GM21423 (cell line): ENCODE measurements at regions not wholly inside any gene's neighbourhood (a gene's known extent, or its start where the extent isn't known, plus 50 kb on each side); places are given as distances from the start of the nearest gene placed in this dataset.
"Not testable (repeated sequence)": the region's sequence is repeated elsewhere in the genome, so short reads cannot be mapped to it uniquely, and the experiment has no call there.

Source experiments
- ATAC-seq: cut with Tn5 transposase; IDR thresholded peaks from one replicate; pipeline ENCODE4 v1.9.1; 2021; ENCODE audit warnings: mild to moderate bottlenecking, moderate library complexity; ENCODE audit not compliant: unreplicated experiment

- no peak for ATAC-seq
Measured at GRCh38 chr10:131363416-131363815, 51.9 kb upstream of the TCERG1L start.

DNA sequence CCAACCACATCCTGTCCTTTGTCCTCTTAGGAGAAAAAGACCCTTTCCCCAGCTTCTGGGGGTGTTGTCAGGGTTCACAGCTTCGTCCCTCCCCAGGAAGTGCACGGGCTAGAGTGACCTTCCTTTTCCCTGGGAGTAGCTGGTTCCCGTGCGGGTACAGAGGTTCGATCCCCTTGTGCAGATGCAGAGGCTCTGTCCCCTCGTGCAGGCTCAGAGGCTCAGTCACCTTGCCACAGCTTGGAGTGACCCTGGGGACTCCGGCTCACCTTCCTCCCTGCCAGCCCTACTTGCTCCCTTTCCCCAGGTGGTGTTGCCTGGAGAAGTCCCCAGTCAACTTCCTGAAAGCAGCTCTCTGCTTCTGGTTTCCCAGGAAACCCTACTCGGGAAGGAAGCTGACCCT lies 60.0 kb upstream of the TCERG1L start:
- ATAC-seq = no peak

DNA sequence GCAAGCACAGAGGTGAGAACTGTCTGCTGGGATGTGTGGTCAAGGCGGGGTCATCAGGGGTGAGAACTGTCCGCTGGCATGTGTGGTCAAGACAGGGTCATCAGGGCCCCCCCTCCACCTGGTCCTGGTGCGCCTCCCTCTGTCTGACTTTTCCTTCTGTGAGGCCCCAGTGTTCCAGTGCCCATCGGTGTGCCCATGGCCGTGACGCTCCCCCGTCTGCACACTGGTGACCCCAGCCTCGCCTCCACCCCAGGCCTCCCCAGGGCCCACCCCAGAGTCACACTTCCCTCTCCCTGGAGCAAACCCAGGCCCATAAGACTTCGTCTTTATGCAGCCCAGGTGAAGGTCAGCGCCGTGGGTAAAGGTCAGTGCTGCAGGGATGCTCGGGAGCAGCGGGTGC lies 70.1 kb upstream of the TCERG1L start:
- ATAC-seq = no peak

DNA sequence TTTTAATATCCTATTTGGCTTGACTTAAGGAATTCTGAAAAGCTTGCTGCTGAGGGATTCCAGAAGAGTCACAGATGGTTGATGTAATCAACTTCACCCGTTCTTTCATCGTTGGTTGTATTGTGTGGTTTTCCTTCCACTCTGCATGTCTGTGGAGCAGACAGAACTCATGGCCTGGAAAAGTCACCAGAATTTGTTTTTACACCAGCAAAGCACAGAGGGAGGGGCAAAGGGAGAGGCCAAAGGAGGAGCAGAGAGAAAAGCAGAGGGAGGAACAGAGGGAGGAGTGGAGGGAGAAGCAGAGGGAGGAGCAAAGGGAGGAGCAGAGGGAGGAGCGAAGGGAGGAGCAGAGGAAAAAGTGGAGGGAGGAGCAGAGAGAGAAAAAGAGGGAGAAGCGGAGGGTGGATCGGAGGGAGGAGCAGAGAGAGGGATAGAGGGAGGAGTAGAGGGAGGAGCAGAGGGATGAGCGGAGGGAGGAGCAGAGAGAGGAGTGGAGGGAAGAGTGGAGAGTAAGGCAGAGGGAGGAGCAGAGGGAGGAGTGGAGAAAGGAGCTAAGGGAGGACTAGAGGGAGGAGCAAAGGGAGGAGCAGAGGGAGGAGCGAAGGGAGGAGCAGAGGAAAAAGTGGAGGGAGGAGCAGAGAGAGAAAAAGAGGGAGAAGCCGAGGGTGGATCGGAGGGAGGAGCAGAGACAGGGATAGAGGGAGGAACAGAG lies 73.8 kb upstream of the TCERG1L start:
- ATAC-seq = not testable (repeated sequence)

DNA sequence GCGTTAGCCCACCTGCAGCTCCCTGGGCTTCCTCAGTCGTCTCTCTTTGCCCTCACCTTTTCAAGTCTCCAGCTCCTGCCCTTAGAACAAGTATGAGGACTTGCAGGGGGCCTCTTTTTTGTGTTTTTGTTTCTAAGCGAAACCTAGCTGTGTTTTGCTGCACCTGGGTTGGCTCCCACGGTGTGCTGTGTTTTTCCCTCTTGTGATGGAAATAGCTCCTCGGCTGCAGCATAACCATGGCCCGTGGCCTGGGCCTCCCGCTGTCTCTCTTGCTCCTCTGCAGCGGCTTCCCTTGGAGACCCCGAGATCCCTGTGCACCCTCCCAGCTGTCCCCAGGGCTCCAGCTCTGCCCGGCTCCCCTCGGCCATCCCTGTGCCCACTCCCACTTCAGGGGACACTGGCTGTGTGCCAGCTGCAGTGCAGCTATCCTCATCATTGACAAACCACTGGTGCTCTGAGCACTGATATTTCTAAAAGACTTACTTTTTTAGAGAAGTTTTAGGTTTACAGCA lies 75.6 kb upstream of the TCERG1L start:
- no peak for ATAC-seq

GRCh38 chr10:131391936-131392335 lies 80.4 kb upstream of the TCERG1L start:
- no peak for ATAC-seq

GRCh38 chr10:131396121-131397050 lies 84.9 kb upstream of the TCERG1L start:
- no peak for ATAC-seq

DNA sequence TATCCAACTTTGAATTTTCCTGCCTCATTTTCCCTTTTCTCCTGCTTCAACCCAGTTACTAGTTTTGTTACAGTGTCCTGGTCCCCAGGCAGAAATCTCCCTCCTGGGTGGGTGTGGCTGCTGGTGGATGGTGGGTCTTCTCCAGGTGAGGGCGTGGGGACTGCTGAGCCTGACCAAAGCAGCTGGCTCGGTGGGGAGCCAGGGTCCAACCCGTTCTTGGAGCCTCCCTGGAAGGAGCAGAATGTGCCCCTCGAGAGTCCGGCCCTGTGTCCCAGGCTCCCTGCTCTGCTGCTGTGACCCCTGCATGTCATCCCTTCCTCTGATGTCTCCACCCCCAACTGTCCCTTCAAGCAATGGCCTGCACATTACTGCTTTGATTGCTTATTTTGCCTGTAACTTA lies 86.6 kb upstream of the TCERG1L start:
- ATAC-seq = no peak

DNA sequence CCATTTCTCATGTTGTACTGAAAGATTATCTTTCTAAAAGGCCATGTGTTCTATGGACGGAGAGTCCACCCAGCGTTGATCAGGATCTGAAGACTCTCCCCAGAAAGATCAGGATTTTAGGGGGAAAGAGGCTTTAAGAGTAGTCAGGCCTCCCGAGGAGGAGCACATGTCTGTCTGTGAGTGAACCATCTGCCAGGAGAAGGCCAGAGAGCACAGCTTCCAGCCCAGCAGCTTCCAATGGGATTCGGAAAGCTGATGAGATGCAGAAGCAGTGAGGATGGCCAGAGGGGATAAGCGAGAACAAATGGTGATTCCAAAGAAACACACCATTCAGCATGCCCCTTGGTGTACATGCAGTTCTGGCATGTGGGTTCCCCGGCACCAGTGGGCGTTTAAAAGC lies 88.5 kb upstream of the TCERG1L start:
- no peak for ATAC-seq

DNA sequence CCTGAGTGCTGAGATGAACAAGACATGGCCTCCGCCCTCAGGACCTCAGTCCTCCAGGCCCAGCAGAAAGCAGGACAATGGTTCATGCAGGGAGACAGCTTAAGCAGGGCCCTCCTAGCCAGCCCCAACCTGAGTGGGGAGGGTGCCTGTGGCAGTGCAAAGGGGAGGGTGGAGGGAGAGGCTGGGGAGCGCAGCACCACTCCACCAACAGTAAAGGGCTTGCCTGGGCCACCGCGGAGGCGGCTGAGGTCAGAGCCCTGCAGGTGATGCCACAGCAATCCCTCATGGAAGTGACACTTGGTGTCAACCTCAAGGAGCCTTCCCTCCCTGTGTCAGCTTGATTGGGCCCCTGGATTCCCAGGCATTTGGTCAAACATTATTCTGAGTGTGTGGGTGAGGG lies 89.0 kb upstream of the TCERG1L start:
- no peak for ATAC-seq

DNA sequence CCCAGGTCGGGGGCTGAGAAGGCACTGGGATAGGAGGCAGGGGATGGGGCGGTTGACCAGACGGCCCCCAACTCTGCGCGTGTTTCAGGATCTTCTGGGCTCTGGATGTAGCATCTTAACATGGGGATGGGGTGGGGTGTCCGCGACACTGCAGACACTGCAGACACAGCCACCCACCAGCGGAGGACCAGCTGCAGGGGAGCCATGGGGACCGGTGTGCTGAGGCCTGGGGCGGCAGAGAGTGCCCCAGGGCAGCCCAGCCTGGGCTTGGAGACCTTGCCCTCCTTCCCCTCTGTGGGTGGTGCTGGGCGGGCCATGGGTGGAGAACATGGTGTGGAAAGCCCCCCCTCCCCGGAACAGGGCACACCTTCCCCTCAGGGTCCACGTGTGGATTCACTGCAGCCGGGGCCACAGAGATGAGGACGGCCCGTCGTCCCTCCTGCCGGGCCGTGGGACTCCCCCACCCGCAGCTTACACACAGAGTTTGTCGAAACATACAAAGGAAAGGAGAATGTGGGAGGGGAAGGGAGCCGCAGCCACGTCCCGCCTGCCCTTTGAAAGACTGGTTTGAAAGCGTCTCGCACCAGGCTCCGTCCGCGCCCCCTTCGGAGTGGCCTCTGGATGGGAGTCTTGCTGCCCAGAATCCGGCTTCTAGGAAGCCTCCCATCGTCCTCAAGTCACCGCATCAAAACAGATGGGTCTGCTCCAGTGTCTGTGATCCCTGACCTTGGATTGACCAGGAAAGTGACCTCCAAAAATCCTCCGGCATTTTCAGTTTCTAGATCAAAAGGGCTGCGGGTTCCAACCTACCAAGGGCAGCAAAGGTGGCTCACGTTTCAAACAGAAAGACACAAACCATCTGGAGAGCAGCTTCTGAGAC lies 91.5 kb upstream of the TCERG1L start:
- no peak for ATAC-seq

DNA sequence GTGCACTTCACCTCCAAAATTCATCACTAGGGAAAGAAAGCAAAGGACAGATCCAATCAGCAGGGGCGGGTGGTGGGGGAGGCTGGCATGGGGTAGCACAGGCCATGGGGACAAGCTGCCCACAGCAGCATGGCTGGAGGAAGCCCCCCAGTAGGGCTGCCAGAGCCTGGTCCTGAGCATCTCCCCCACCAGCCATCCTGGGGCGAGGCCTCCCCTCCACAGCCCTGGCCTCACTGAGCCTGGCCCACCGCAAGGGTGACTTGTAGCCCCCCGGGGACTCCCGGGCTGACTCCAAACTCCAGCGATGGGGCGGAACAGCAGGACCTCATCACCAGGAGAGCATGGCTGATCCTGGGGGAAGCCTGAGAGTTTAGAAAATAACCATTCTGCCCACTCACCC lies 92.4 kb upstream of the TCERG1L start:
- no peak for ATAC-seq

- no peak for ATAC-seq
Measured at GRCh38 chr10:131404886-131405285, 93.4 kb upstream of the TCERG1L start.

DNA sequence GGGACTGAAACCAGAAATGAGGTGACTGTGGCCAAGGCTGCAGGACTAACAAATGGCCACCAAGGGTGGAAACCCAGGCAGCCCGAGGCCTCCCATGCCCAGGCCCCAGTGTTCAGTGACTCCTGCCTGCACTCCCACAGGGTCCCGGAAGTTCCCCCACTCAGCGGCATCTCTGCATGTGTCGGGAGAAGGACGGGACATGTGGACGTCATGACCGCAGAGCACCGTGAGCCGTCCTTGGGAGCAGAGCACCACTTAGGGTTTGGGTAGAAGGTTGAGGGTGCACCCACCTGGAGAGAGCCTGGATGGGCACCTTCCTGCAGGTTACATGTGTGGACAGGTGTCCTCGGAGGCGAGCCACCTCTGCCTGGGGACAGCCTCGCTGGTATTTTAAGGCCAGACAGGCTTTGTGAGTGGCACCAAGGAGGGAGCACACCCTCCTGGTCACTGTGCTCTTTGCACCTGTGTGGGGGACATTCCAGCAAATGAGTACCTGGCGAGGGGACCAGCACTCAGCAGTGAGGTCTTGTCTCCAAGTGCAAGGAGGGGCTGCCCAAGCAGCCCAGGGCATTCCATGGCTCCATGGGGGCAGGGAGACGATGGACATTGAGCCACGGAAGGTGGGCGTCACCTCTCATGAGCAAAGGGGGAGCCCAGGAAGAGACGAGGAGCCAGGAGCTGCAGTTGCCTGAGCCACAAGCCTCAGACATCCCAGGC lies 95.3 kb upstream of the TCERG1L start:
- ATAC-seq = no peak

GRCh38 chr10:131418681-131419080 lies 107.2 kb upstream of the TCERG1L start:
- ATAC-seq = no peak

GRCh38 chr10:131419797-131420196 lies 108.3 kb upstream of the TCERG1L start:
- no peak for ATAC-seq

- no peak for ATAC-seq
Measured at GRCh38 chr10:131420867-131421266, 109.3 kb upstream of the TCERG1L start.

DNA sequence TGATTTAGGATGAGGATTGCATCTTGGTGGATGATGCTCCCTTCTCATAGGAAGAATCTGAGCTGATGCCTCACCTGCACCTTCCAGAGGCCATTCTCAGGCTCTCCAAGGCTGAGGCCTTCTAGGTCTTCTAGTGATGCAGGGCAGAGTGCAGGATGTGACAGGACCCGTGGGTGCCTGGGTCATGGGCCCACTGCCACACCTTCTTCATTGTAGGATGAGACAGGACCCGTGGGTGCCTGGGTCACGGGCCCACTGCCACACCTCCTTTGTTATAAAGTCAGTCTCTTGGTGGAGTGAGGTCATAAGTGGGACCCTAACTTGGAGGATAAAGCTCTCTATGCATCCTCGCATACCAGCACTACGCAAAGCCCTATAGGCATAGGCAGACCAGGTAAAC lies 109.9 kb upstream of the TCERG1L start:
- no peak for ATAC-seq

DNA sequence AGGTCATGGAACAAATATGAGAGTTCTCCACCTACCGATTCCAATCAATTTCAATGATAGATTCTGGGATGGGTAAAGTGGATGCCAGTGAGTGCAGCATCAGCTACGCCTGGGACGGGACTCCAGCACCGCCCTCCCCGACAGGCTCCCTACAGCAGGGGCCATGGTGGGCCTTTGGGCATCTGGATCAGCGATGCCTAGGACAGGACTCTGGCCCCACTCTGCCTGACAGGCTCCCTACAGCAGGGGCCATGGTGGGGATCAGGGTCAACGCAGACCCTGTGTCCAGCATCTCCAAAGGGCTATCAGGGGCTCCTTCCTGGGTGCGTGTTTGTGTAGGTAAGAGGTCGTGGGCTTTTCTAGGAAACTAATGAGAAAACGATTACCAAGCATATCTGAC lies 111.2 kb upstream of the TCERG1L start:
- no peak for ATAC-seq

GRCh38 chr10:131424053-131424452 lies 112.5 kb upstream of the TCERG1L start:
- no peak for ATAC-seq
